Smooth muscle cell (in vitro differentiated cells): ENCODE measurements at regions not wholly inside any gene's neighbourhood (a gene's known extent, or its start where the extent isn't known, plus 50 kb on each side); places are given as distances from the start of the nearest gene placed in this dataset.
"Not testable (repeated sequence)": the region's sequence is repeated elsewhere in the genome, so short reads cannot be mapped to it uniquely, and the experiment has no call there.

ENCODE experiments used
- DNase-seq: peaks from one replicate; lab custom pipeline; 2025; ENCODE audit not compliant: unreplicated experiment; lab: John Stamatoyannopoulos, UW
- H2AFZ ChIP-seq: fragments of 200-600 bp; sonication (generic); 2 replicates; pipeline ENCODE4 v1.6.0; 2016; ENCODE audit warnings: antibody characterized with exemption, low read depth, mild to moderate bottlenecking
- H3F3A ChIP-seq: fragments of 200-600 bp; sonication (generic); 2 replicates; pipeline ENCODE4 v1.6.0; 2017; ENCODE audit warnings: antibody characterized with exemption, low read depth
- H3K27ac ChIP-seq: fragments of 200-600 bp; sonication (generic); 2 replicates; pipeline ENCODE4 v1.5.1; 2016; ENCODE audit warnings: low read depth, mild to moderate bottlenecking
- H3K27me3 ChIP-seq: fragments of 200-600 bp; sonication (generic); 2 replicates; pipeline ENCODE4 v1.6.1; 2016; ENCODE audit warnings: low read depth, mild to moderate bottlenecking
- H3K36me3 ChIP-seq: fragments of 200-600 bp; sonication (generic); 2 replicates; pipeline ENCODE4 v1.5.1; 2016; ENCODE audit warnings: low read depth
- H3K4me1 ChIP-seq: fragments of 200-600 bp; sonication (generic); 2 replicates; pipeline ENCODE4 v1.5.1; 2016; ENCODE audit warnings: low read depth
- H3K4me2 ChIP-seq: fragments of 200-600 bp; sonication (generic); 2 replicates; pipeline ENCODE4 v1.6.0; 2016; ENCODE audit warnings: mild to moderate bottlenecking
- H3K4me3 ChIP-seq: fragments of 200-600 bp; sonication (generic); 2 replicates; pipeline ENCODE4 v1.5.1; 2016; ENCODE audit warnings: mild to moderate bottlenecking
- H3K79me2 ChIP-seq: fragments of 200-600 bp; sonication (generic); 2 replicates; pipeline ENCODE4 v1.6.0; 2016; ENCODE audit warnings: low read depth, mild to moderate bottlenecking
- H3K9ac ChIP-seq: fragments of 200-600 bp; sonication (generic); 2 replicates; pipeline ENCODE4 v1.6.0; 2016; ENCODE audit warnings: low read depth
- H3K9me3 ChIP-seq: fragments of 200-600 bp; sonication (generic); replicated peaks from 2 replicates; pipeline ENCODE4 v1.5.1; 2016; ENCODE audit warnings: low read depth
- H4K20me1 ChIP-seq: fragments of 200-600 bp; sonication (generic); 2 replicates; pipeline ENCODE4 v1.6.0; 2016; ENCODE audit warnings: low read depth
- WGBS: methylation state at CpG from one replicate; pipeline ENCODE4 v1.1.7; 2016; ENCODE audit warnings: low lambda C conversion rate; 5-methylcytosine and 5-hydroxymethylcytosine counted together

GRCh38 chr9:62877552-62877951 is 1687.7 kb downstream of the SPATA31A7 start:
- H4K20me1 ChIP-seq, H3K4me1 ChIP-seq, H3K4me3 ChIP-seq, H3K9ac ChIP-seq, H3F3A ChIP-seq, H3K4me2 ChIP-seq, H2AFZ ChIP-seq, DNase-seq, H3K27ac ChIP-seq, H3K9me3 ChIP-seq, H3K36me3 ChIP-seq, H3K79me2 ChIP-seq: not testable (repeated sequence)
- peaks cover 27% of the 10 kb centered on the region for H3K27me3 ChIP-seq

- not testable (repeated sequence) for H3F3A ChIP-seq, H4K20me1 ChIP-seq, H3K79me2 ChIP-seq, H3K36me3 ChIP-seq, H3K9ac ChIP-seq, DNase-seq, H3K9me3 ChIP-seq, H3K4me3 ChIP-seq, H3K27ac ChIP-seq, H3K4me1 ChIP-seq, H2AFZ ChIP-seq, H3K4me2 ChIP-seq
- peaks cover 23% of the 10 kb centered on the region for H3K27me3 ChIP-seq
- WGBS = 65% methylated on average over 7 of the region's 7 CpGs
Measured at GRCh38 chr9:62877987-62878386, 1688.2 kb downstream of the SPATA31A7 start.

- H3K9me3 ChIP-seq, H4K20me1 ChIP-seq, H3K4me1 ChIP-seq, H3K27ac ChIP-seq, H3K4me3 ChIP-seq, H3K36me3 ChIP-seq, DNase-seq, H3K79me2 ChIP-seq, H3K27me3 ChIP-seq, H3K4me2 ChIP-seq, H3K9ac ChIP-seq, H2AFZ ChIP-seq, H3F3A ChIP-seq: not testable (repeated sequence)
- WGBS = 79% methylated on average over 6 of the region's 6 CpGs
Measured at GRCh38 chr9:62880453-62880852, 1690.6 kb downstream of the SPATA31A7 start.

GRCh38 chr9:62880971-62881370 is 1691.1 kb downstream of the SPATA31A7 start:
- not testable (repeated sequence) for H2AFZ ChIP-seq, DNase-seq, H3K36me3 ChIP-seq, H4K20me1 ChIP-seq, H3K9me3 ChIP-seq, H3K4me3 ChIP-seq, H3K27ac ChIP-seq, H3K27me3 ChIP-seq, H3K4me2 ChIP-seq, H3K79me2 ChIP-seq, H3K4me1 ChIP-seq, H3F3A ChIP-seq, H3K9ac ChIP-seq
- WGBS = 80% methylated on average over 3 of the region's 3 CpGs

- not testable (repeated sequence) for H4K20me1 ChIP-seq, H3K27ac ChIP-seq, H3F3A ChIP-seq, H3K27me3 ChIP-seq, H3K4me1 ChIP-seq, H3K79me2 ChIP-seq, H3K4me3 ChIP-seq, H3K36me3 ChIP-seq, H3K9ac ChIP-seq, H3K4me2 ChIP-seq, H3K9me3 ChIP-seq, H2AFZ ChIP-seq, DNase-seq
- WGBS = 79% methylated on average over 8 of the region's 8 CpGs
Measured at GRCh38 chr9:62881811-62882210, 1692.0 kb downstream of the SPATA31A7 start.

- H3K4me2 ChIP-seq, H3K27ac ChIP-seq, H4K20me1 ChIP-seq, H3K4me1 ChIP-seq, H3K9me3 ChIP-seq, H2AFZ ChIP-seq, H3K9ac ChIP-seq, H3K79me2 ChIP-seq, H3K36me3 ChIP-seq, DNase-seq, H3F3A ChIP-seq, H3K4me3 ChIP-seq, H3K27me3 ChIP-seq: not testable (repeated sequence)
- 61% methylated on average over 5 of the region's 5 CpGs for WGBS
Measured at GRCh38 chr9:62882717-62883116, 1692.9 kb downstream of the SPATA31A7 start.

GRCh38 chr9:62896692-62897091 is 1706.9 kb downstream of the SPATA31A7 start:
- not testable (repeated sequence) for H3K79me2 ChIP-seq, DNase-seq, H3F3A ChIP-seq, H3K4me1 ChIP-seq, H3K36me3 ChIP-seq, H3K4me3 ChIP-seq, H4K20me1 ChIP-seq, H3K27me3 ChIP-seq, H3K4me2 ChIP-seq, H3K9ac ChIP-seq, H3K27ac ChIP-seq, H2AFZ ChIP-seq, H3K9me3 ChIP-seq
- WGBS = 96% methylated on average over 2 of the region's 3 CpGs

GRCh38 chr9:62897411-62898225 is 1707.8 kb downstream of the SPATA31A7 start:
- H4K20me1 ChIP-seq, H3K4me2 ChIP-seq, H3K9me3 ChIP-seq, H3K27me3 ChIP-seq, H3K9ac ChIP-seq, H3K4me1 ChIP-seq, DNase-seq, H3K79me2 ChIP-seq, H3K36me3 ChIP-seq, H3K27ac ChIP-seq, H2AFZ ChIP-seq, H3F3A ChIP-seq: not testable (repeated sequence)
- WGBS = 61% methylated on average over 42 of the region's 48 CpGs
- peak overlapping the region; percentile 48 for H3K4me3 ChIP-seq

- DNase-seq, H2AFZ ChIP-seq, H3K4me2 ChIP-seq, H3K27me3 ChIP-seq, H3K9ac ChIP-seq, H3K79me2 ChIP-seq, H3K4me1 ChIP-seq, H3K27ac ChIP-seq, H3K36me3 ChIP-seq, H4K20me1 ChIP-seq, H3F3A ChIP-seq, H3K4me3 ChIP-seq, H3K9me3 ChIP-seq: not testable (repeated sequence)
- WGBS = 72% methylated on average over 3 of the region's 4 CpGs
Measured at GRCh38 chr9:62899666-62900065, 1709.8 kb downstream of the SPATA31A7 start.
